ENCODE measurements at regions not wholly inside any gene's neighbourhood (a gene's known extent, or its start where the extent isn't known, plus 50 kb on each side); places are given as distances from the start of the nearest gene placed in this dataset.

- FAIRE-seq = no peak
Observed at GRCh38 chr2:151153601-151154000, 108.1 kb downstream of the RBM43 start.

- no peak for FAIRE-seq
Observed at GRCh38 chr2:151150331-151151320, 111.0 kb downstream of the RBM43 start.

GRCh38 chr2:151138507-151138906 is 123.2 kb downstream of the RBM43 start:
- FAIRE-seq = no peak

- no peak for FAIRE-seq
Observed at GRCh38 chr2:151137526-151137925, 124.1 kb downstream of the RBM43 start.

- FAIRE-seq = no peak
Observed at GRCh38 chr2:151120011-151120410, 141.7 kb downstream of the RBM43 start.

GRCh38 chr2:151119374-151119773 is 142.3 kb downstream of the RBM43 start:
- FAIRE-seq = no peak

- no peak for FAIRE-seq
Observed at GRCh38 chr2:151118269-151118668, 143.4 kb downstream of the RBM43 start.

- no peak for FAIRE-seq
Observed at GRCh38 chr2:151114874-151115273, 146.8 kb downstream of the RBM43 start.

- FAIRE-seq = no peak
Observed at GRCh38 chr2:151113318-151113717, 148.3 kb downstream of the RBM43 start.

GRCh38 chr2:151111599-151112278 is 149.9 kb downstream of the RBM43 start:
- no peak for FAIRE-seq

- FAIRE-seq = no peak
Observed at GRCh38 chr2:151106805-151107506, 154.7 kb downstream of the RBM43 start.

GRCh38 chr2:151103551-151103950 is 158.1 kb downstream of the RBM43 start:
- FAIRE-seq = no peak

GRCh38 chr2:151102226-151102625 is 159.4 kb downstream of the RBM43 start:
- FAIRE-seq = no peak

- FAIRE-seq = no peak
Observed at GRCh38 chr2:151098841-151099240, 162.8 kb downstream of the RBM43 start.

GRCh38 chr2:151097895-151098294 is 163.8 kb downstream of the RBM43 start:
- FAIRE-seq = no peak

- FAIRE-seq = no peak
Observed at GRCh38 chr2:151097128-151097527, 164.5 kb downstream of the RBM43 start.

GRCh38 chr2:151096235-151096634 is 165.4 kb downstream of the RBM43 start:
- no peak for FAIRE-seq

- FAIRE-seq = no peak
Observed at GRCh38 chr2:151095463-151095862, 166.2 kb downstream of the RBM43 start.

GRCh38 chr2:151091583-151091982 is 170.1 kb downstream of the RBM43 start:
- FAIRE-seq = no peak

GRCh38 chr2:151087377-151087776 is 174.3 kb downstream of the RBM43 start:
- FAIRE-seq = no peak

GRCh38 chr2:151085181-151085611 is 176.5 kb downstream of the RBM43 start:
- FAIRE-seq = no peak

- no peak for FAIRE-seq
Observed at GRCh38 chr2:151083856-151084795, 177.5 kb downstream of the RBM43 start.
